T-cell (primary cell): ENCODE measurements at regions not wholly inside any gene's neighbourhood (a gene's known extent, or its start where the extent isn't known, plus 50 kb on each side); places are given as distances from the start of the nearest gene placed in this dataset.

ENCODE experiments used
- ATAC-seq, 4 experiments: fragments of 200-7000 bp in 3 of 4; fragments of 150-1000 bp in 1 of 4; cut with Tn5 transposase; replicated peaks in 1 of 4; 1 replicate in 3 of 4; 2 replicates in 1 of 4; pipeline ENCODE4 v1.10.0; 2021; ENCODE audit warnings: moderate library complexity in 3 of 4, mild to moderate bottlenecking in 2 of 4, moderate number of reproducible peaks in 1 of 4
- CTCF ChIA-PET, 2 donors: fragments of 300-600 bp; sonication (Branson Sonifier 250); formaldehyde crosslinking; loops; one replicate each; lab custom pipeline; 2022; ENCODE audit warnings: antibody characterized with exemption in 2 of 2; lab: Charles Lee
- POLR2A ChIA-PET, 2 donors: fragments of 300-600 bp; sonication (Branson Sonifier 250); formaldehyde crosslinking; loops; one replicate each; lab custom pipeline; 2022; ENCODE audit warnings: antibody characterized with exemption in 2 of 2; lab: Charles Lee
- DNase-seq, 35 experiments: peaks; one replicate each; pipeline versions ENCODE4 v3.0.0 to v3.0.0-alpha.2; 2013 to 2023
- H3K27ac ChIP-seq: one replicate; pipeline ENCODE4 v1.5.1; 2013; ENCODE audit warnings: low read length
- H3K27me3 ChIP-seq, 2 experiments: replicated peaks in 1 of 2; 1 replicate in 1 of 2; 2 replicates in 1 of 2; pipeline versions ENCODE4 v1.6.1 to v1.7.0; 2013; ENCODE audit warnings: low read length in 1 of 2, mixed read lengths in 1 of 2; ENCODE audit not compliant: control insufficient read depth in 2 of 2, insufficient read depth in 2 of 2; ENCODE audit errors: extremely low read depth in 1 of 2
- H3K36me3 ChIP-seq, 2 donors: 1 replicate in 1 of 2; 2 replicates in 1 of 2; pipeline versions ENCODE4 v1.6.1 to v1.7.0; 2013; ENCODE audit warnings: low read length in 1 of 2; ENCODE audit not compliant: control insufficient read depth in 2 of 2, insufficient read depth in 1 of 2; ENCODE audit errors: extremely low read depth in 1 of 2
- H3K4me1 ChIP-seq, 2 experiments: 1 replicate in 1 of 2; 2 replicates in 1 of 2; pipeline versions ENCODE4 v1.6.1 to v1.7.0; 2013; ENCODE audit warnings: low read length in 2 of 2, mixed read lengths in 1 of 2; ENCODE audit not compliant: insufficient read depth in 2 of 2, control insufficient read depth in 1 of 2; ENCODE audit errors: extremely low read depth in 1 of 2
- H3K4me3 ChIP-seq, 2 donors: 1 replicate in 1 of 2; 2 replicates in 1 of 2; pipeline versions ENCODE4 v1.5.1 to v1.7.0; 2013; ENCODE audit warnings: mild to moderate bottlenecking in 2 of 2, low read length in 1 of 2, moderate library complexity in 1 of 2; ENCODE audit not compliant: control insufficient read depth in 1 of 2; ENCODE audit errors: extremely low read depth in 1 of 2
- H3K9me3 ChIP-seq: 2 replicates; pipeline ENCODE4 v1.7.0; 2013
- H3K27ac Mint-ChIP-seq, 2 donors: one replicate each; pipeline ENCODE4 v1.8.0; 2020 to 2021; ENCODE audit warnings: mild to moderate bottlenecking in 2 of 2, mixed read lengths in 2 of 2
- H3K27me3 Mint-ChIP-seq, 2 donors: one replicate each; pipeline ENCODE4 v1.8.0; 2021 to 2022; ENCODE audit warnings: mixed read lengths in 2 of 2
- H3K36me3 Mint-ChIP-seq: one replicate; pipeline ENCODE4 v1.8.0; 2021; ENCODE audit warnings: mixed read lengths
- H3K4me1 Mint-ChIP-seq, 3 donors: one replicate each; pipeline ENCODE4 v1.8.0; 2020 to 2022; ENCODE audit warnings: mixed read lengths in 3 of 3, mild to moderate bottlenecking in 1 of 3
- H3K4me3 Mint-ChIP-seq, 3 donors: one replicate each; pipeline ENCODE4 v1.8.0; 2020 to 2022; ENCODE audit warnings: mild to moderate bottlenecking in 3 of 3, mixed read lengths in 3 of 3, moderate library complexity in 3 of 3
- H3K9me3 Mint-ChIP-seq, 3 donors: one replicate each; pipeline ENCODE4 v1.8.0; 2020 to 2022; ENCODE audit warnings: mixed read lengths in 3 of 3
- WGBS: methylation state at CpG from one replicate; pipeline ENCODE4 v1.1.5; 2013; ENCODE audit warnings: missing lambda C conversion rate; ENCODE audit not compliant: insufficient coverage; 5-methylcytosine and 5-hydroxymethylcytosine counted together

- H3K36me3 ChIP-seq: no peaks in the 10 kb centered on the region
- H3K4me3 ChIP-seq: no peak overlapping the region
- ChIA-PET CTCF (no interaction called here), POLR2A (no interaction called here)
- Mint-ChIP-seq H3K36me3 (no peaks in the 10 kb centered on the region), H3K9me3 (no peaks in the 10 kb centered on the region), H3K4me1 (peaks cover 54 to 56% (median 54%) of the 10 kb centered on the region in 3 donors), H3K27ac (no peak overlapping the region), H3K4me3 (peak overlapping the region; percentile 22 to 65 (median 32)), H3K27me3 (peaks cover 70 to 84% of the 10 kb centered on the region in 2 donors)
- peaks cover 9 to 49% of the 10 kb centered on the region in 2 experiments for H3K4me1 ChIP-seq
- 8% methylated on average over 10 of the region's 23 CpGs for WGBS
- peaks cover 33 to 59% of the 10 kb centered on the region in 2 experiments for H3K27me3 ChIP-seq
- DNase-seq: no peak
- ATAC-seq: no peak
- H3K9me3 ChIP-seq: no peaks in the 10 kb centered on the region
- H3K27ac ChIP-seq: no peak overlapping the region
Observed at GRCh38 chr5:50968356-50969149, 302.1 kb downstream of the PARP8 start.

- H3K9me3 Mint-ChIP-seq: no peaks in the 10 kb centered on the region
- CTCF ChIA-PET: no interaction called here
- Histone ChIP-seq H3K27ac (no peak overlapping the region), H3K4me1 (peaks cover 7 to 41% of the 10 kb centered on the region in 2 experiments), H3K27me3 (peaks cover 28 to 51% of the 10 kb centered on the region in 2 experiments), H3K4me3 (no peak overlapping the region), H3K36me3 (no peaks in the 10 kb centered on the region), H3K9me3 (no peaks in the 10 kb centered on the region)
- DNase-seq: no peak
- peak overlapping the region; percentile 22 to 65 (median 32) for H3K4me3 Mint-ChIP-seq
- no peak overlapping the region for H3K27ac Mint-ChIP-seq
- 17% methylated on average over 41 of the region's 60 CpGs for WGBS
- peaks cover 70 to 83% of the 10 kb centered on the region in 2 donors for H3K27me3 Mint-ChIP-seq
- ATAC-seq: no peak
- POLR2A ChIA-PET: interaction anchor here in 1 of 2 donors (0.5 kb wide), 1 partner anchor 1646 kb away, joined by 3 read pairs; no protein-coding TSS in a partner anchor
- peaks cover 48 to 50% (median 49%) of the 10 kb centered on the region in 3 donors for H3K4me1 Mint-ChIP-seq
- no peaks in the 10 kb centered on the region for H3K36me3 Mint-ChIP-seq
Observed at GRCh38 chr5:50969151-50970031, 303.0 kb downstream of the PARP8 start.

- H3K4me1 Mint-ChIP-seq: no peaks in the 10 kb centered on the region
Observed at GRCh38 chr5:50975840-50976239, 309.4 kb downstream of the PARP8 start.

GRCh38 chr5:50978924-50979323 is 312.5 kb downstream of the PARP8 start:
- H3K36me3 Mint-ChIP-seq: no peaks in the 10 kb centered on the region
- Histone ChIP-seq H3K27ac (no peak overlapping the region), H3K27me3 (no peaks in the 10 kb centered on the region), H3K9me3 (no peaks in the 10 kb centered on the region), H3K36me3 (no peaks in the 10 kb centered on the region), H3K4me3 (no peak overlapping the region), H3K4me1 (no peaks in the 10 kb centered on the region)
- DNase-seq (no peak), ATAC-seq (no peak)
- WGBS: no CpG with 5 or more reads among the region's 2 CpGs
- CTCF ChIA-PET: no interaction called here
- H3K9me3 Mint-ChIP-seq: no peaks in the 10 kb centered on the region
- POLR2A ChIA-PET: no interaction called here
- no peaks in the 10 kb centered on the region for H3K4me1 Mint-ChIP-seq
- no peak overlapping the region for H3K27ac Mint-ChIP-seq
- H3K4me3 Mint-ChIP-seq: no peak overlapping the region
- H3K27me3 Mint-ChIP-seq: peaks cover 35 to 43% of the 10 kb centered on the region in 2 donors

More at GRCh38 chr5:50975840-50976239, 309.4 kb downstream of the PARP8 start:
- Histone ChIP-seq H3K4me3 (no peak overlapping the region), H3K9me3 (no peaks in the 10 kb centered on the region), H3K27me3 (peaks cover 0 to 4% of the 10 kb centered on the region in 2 experiments), H3K27ac (no peak overlapping the region), H3K36me3 (no peaks in the 10 kb centered on the region), H3K4me1 (no peaks in the 10 kb centered on the region)
- H3K27me3 Mint-ChIP-seq: peaks cover 48 to 51% of the 10 kb centered on the region in 2 donors
- no peak overlapping the region for H3K4me3 Mint-ChIP-seq
- ChIA-PET CTCF (no interaction called here), POLR2A (no interaction called here)
- no peak for ATAC-seq
- no peaks in the 10 kb centered on the region for H3K9me3 Mint-ChIP-seq
- no peaks in the 10 kb centered on the region for H3K36me3 Mint-ChIP-seq
- no peak for DNase-seq
- H3K27ac Mint-ChIP-seq: no peak overlapping the region
- WGBS: 80% methylated on average over 1 of the region's 2 CpGs

GRCh38 chr5:50984640-50985039 is 318.2 kb downstream of the PARP8 start:
- ATAC-seq (no peak), DNase-seq (no peak)
- H3K4me1 Mint-ChIP-seq: no peaks in the 10 kb centered on the region
- H3K27ac Mint-ChIP-seq: no peak overlapping the region
- H3K9me3 ChIP-seq: no peaks in the 10 kb centered on the region
- no peak overlapping the region for H3K4me3 ChIP-seq
- no peak overlapping the region for H3K4me3 Mint-ChIP-seq
- H3K9me3 Mint-ChIP-seq: no peaks in the 10 kb centered on the region
- no peaks in the 10 kb centered on the region for H3K36me3 Mint-ChIP-seq
- H3K27me3 Mint-ChIP-seq: peaks cover 7 to 17% of the 10 kb centered on the region in 2 donors
- POLR2A ChIA-PET: no interaction called here
- no peaks in the 10 kb centered on the region for H3K4me1 ChIP-seq
- CTCF ChIA-PET: no interaction called here
- WGBS: no CpG with 5 or more reads among the region's 2 CpGs
- H3K27ac ChIP-seq: no peak overlapping the region
- no peaks in the 10 kb centered on the region for H3K36me3 ChIP-seq
- H3K27me3 ChIP-seq: no peaks in the 10 kb centered on the region

- peaks cover 7 to 11% of the 10 kb centered on the region in 2 donors for H3K27me3 Mint-ChIP-seq
- ATAC-seq: no peak
- H3K36me3 Mint-ChIP-seq: no peaks in the 10 kb centered on the region
- H3K9me3 Mint-ChIP-seq: no peaks in the 10 kb centered on the region
- 89% methylated on average over 7 of the region's 15 CpGs for WGBS
- no peaks in the 10 kb centered on the region for H3K9me3 ChIP-seq
- no peaks in the 10 kb centered on the region for H3K4me1 Mint-ChIP-seq
- no peak for DNase-seq
- no peak overlapping the region for H3K4me3 Mint-ChIP-seq
- ChIA-PET CTCF (no interaction called here), POLR2A (no interaction called here)
- no peaks in the 10 kb centered on the region for H3K4me1 ChIP-seq
- H3K36me3 ChIP-seq: no peaks in the 10 kb centered on the region
- peaks cover 0 to 8% of the 10 kb centered on the region in 2 experiments for H3K27me3 ChIP-seq
- H3K27ac Mint-ChIP-seq: no peak overlapping the region
- H3K27ac ChIP-seq: no peak overlapping the region
- no peak overlapping the region for H3K4me3 ChIP-seq
Observed at GRCh38 chr5:50990296-50990924, 324.0 kb downstream of the PARP8 start.
